SK-N-SH treated with all-trans-retinoic acid at 6 μM for 48 hours (cell line): ENCODE measurements at regions not wholly inside any gene's neighbourhood (a gene's known extent, or its start where the extent isn't known, plus 50 kb on each side); places are given as distances from the start of the nearest gene placed in this dataset.

ENCODE experiments used
- ATAC-seq: fragments of 200-7000 bp; cut with Tn5 transposase; 3 replicates; pipeline ENCODE4 v1.9.1; 2020; ENCODE audit warnings: mild to moderate bottlenecking, moderate library complexity
- ARNTL ChIP-seq: fragments of 450-650 bp; formaldehyde crosslinking; IDR thresholded peaks from 2 replicates; pipeline ENCODE4 v1.5.0; 2020; ENCODE audit warnings: low read depth, mild to moderate bottlenecking, moderate library complexity, borderline replicate concordance
- BACH2 ChIP-seq: fragments of 250-450 bp; sonication (Bioruptor Pico); IDR thresholded peaks from 2 replicates; pipeline ENCODE4 v1.9.0; 2021; ENCODE audit warnings: mild to moderate bottlenecking, borderline replicate concordance
- CSDC2 ChIP-seq: fragments of 250-450 bp; sonication (Bioruptor Pico); IDR thresholded peaks from 2 replicates; pipeline ENCODE4 v1.5.0; 2020; ENCODE audit warnings: mild to moderate bottlenecking, moderate library complexity
- ESRRG ChIP-seq: fragments of 250-450 bp; sonication (Bioruptor Pico); IDR thresholded peaks from 2 replicates; pipeline ENCODE4 v1.6.1; 2021; ENCODE audit warnings: mild to moderate bottlenecking
- ISL1 ChIP-seq: fragments of 250-450 bp; sonication (Bioruptor Pico); IDR thresholded peaks from 2 replicates; pipeline ENCODE4 v2.1.2; 2022; ENCODE audit warnings: mild to moderate bottlenecking, moderate library complexity
- PPARA ChIP-seq: fragments of 250-450 bp; sonication (Bioruptor Pico); IDR thresholded peaks from 2 replicates; pipeline ENCODE4 v1.5.0; 2020; ENCODE audit warnings: mild to moderate bottlenecking, borderline replicate concordance
- RARB ChIP-seq: fragments of 250-450 bp; sonication (Bioruptor Pico); IDR thresholded peaks from 2 replicates; pipeline ENCODE4 v1.8.0; 2021; ENCODE audit warnings: mild to moderate bottlenecking, moderate library complexity
- SNAI2 ChIP-seq: fragments of 250-450 bp; sonication (Bioruptor Pico); IDR thresholded peaks from 2 replicates; pipeline ENCODE4 v1.5.0; 2020; ENCODE audit warnings: mild to moderate bottlenecking, moderate library complexity
- TOX ChIP-seq: fragments of 250-450 bp; sonication (Bioruptor Pico); IDR thresholded peaks from 2 replicates; pipeline ENCODE4 v1.8.0; 2021; ENCODE audit warnings: mild to moderate bottlenecking, moderate library complexity, borderline replicate concordance
- ZC3H10 ChIP-seq: fragments of 250-450 bp; sonication (Bioruptor Pico); IDR thresholded peaks from 2 replicates; pipeline ENCODE4 v1.5.1; 2021; ENCODE audit warnings: mild to moderate bottlenecking, moderate library complexity
- ZFP3 ChIP-seq: fragments of 250-450 bp; sonication (Bioruptor Pico); IDR thresholded peaks from 2 replicates; pipeline ENCODE4 v1.5.0; 2020; ENCODE audit warnings: mild to moderate bottlenecking, moderate library complexity
- ZFP30 ChIP-seq: fragments of 450-650 bp; formaldehyde crosslinking; IDR thresholded peaks from 2 replicates; pipeline ENCODE4 v1.5.0; 2022; ENCODE audit warnings: mild to moderate bottlenecking, moderate library complexity
- ZNF565 ChIP-seq: fragments of 450-650 bp; formaldehyde crosslinking; conservative IDR thresholded peaks from 2 replicates; pipeline ENCODE4 v1.5.0; 2020; ENCODE audit warnings: low read depth, mild to moderate bottlenecking, moderate library complexity
- ZNF70 ChIP-seq: fragments of 450-650 bp; formaldehyde crosslinking; IDR thresholded peaks from 2 replicates; pipeline ENCODE4 v1.5.0; 2020; ENCODE audit warnings: mild to moderate bottlenecking, moderate library complexity
- ZNF8 ChIP-seq: fragments of 450-650 bp; formaldehyde crosslinking; IDR thresholded peaks from 2 replicates; pipeline ENCODE4 v1.5.0; 2020; ENCODE audit warnings: mild to moderate bottlenecking, moderate library complexity
- TF ChIP-seq, protein P1 (sequence below): fragments of 250-450 bp; sonication (Bioruptor Pico); IDR thresholded peaks from 2 replicates; pipeline ENCODE4 v1.8.0; 2020; ENCODE audit warnings: mild to moderate bottlenecking, moderate library complexity, borderline replicate concordance
- TF ChIP-seq, protein P2 (sequence below): fragments of 250-450 bp; sonication (Bioruptor Pico); IDR thresholded peaks from 2 replicates; pipeline ENCODE4 v1.5.1; 2021; ENCODE audit warnings: mild to moderate bottlenecking, moderate library complexity
- TF ChIP-seq, protein P3 (sequence below): fragments of 250-450 bp; sonication (Bioruptor Pico); IDR thresholded peaks from 2 replicates; pipeline ENCODE4 v1.8.0; 2021; ENCODE audit warnings: low read depth, mild to moderate bottlenecking, moderate library complexity, borderline replicate concordance
- TF ChIP-seq, protein P4 (sequence below): fragments of 250-450 bp; sonication (Bioruptor Pico); IDR thresholded peaks from 2 replicates; pipeline ENCODE4 v1.5.1; 2020; ENCODE audit warnings: low read depth, mild to moderate bottlenecking, moderate library complexity

DNA sequence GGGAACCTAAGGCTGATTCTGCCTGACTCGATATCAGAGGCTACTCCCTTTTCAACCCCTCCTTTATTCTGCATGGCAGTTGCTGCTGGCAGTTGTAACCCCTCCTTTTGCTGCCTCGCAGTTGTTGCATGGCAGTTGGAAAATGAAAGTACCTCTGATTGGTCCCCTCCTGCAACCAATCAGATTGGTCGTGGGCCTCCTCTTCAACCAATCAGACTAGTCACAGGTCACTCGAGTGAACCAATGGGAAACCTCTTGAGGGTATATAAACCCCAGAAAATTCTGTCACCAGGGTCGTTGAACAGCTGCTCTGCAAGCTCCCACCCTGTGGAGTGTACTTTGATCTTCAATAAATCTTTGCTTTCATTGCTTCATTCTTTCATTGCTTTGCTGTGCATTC lies 294.3 kb upstream of the SLC8A1 start (continued):
- TF ChIP-seq, protein P1, sequence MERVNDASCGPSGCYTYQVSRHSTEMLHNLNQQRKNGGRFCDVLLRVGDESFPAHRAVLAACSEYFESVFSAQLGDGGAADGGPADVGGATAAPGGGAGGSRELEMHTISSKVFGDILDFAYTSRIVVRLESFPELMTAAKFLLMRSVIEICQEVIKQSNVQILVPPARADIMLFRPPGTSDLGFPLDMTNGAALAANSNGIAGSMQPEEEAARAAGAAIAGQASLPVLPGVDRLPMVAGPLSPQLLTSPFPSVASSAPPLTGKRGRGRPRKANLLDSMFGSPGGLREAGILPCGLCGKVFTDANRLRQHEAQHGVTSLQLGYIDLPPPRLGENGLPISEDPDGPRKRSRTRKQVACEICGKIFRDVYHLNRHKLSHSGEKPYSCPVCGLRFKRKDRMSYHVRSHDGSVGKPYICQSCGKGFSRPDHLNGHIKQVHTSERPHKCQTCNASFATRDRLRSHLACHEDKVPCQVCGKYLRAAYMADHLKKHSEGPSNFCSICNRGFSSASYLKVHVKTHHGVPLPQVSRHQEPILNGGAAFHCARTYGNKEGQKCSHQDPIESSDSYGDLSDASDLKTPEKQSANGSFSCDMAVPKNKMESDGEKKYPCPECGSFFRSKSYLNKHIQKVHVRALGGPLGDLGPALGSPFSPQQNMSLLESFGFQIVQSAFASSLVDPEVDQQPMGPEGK (CRISPR knock-in tag), result no peak
- TF ChIP-seq ZNF70 (no peak), ZFP30 (CRISPR knock-in tag) (no peak), CSDC2 (CRISPR knock-in tag) (no peak), ZNF565 (no peak), TOX (no peak), ZC3H10 (CRISPR knock-in tag) (no peak), PPARA (CRISPR knock-in tag) (no peak)
- TF ChIP-seq, protein P2, sequence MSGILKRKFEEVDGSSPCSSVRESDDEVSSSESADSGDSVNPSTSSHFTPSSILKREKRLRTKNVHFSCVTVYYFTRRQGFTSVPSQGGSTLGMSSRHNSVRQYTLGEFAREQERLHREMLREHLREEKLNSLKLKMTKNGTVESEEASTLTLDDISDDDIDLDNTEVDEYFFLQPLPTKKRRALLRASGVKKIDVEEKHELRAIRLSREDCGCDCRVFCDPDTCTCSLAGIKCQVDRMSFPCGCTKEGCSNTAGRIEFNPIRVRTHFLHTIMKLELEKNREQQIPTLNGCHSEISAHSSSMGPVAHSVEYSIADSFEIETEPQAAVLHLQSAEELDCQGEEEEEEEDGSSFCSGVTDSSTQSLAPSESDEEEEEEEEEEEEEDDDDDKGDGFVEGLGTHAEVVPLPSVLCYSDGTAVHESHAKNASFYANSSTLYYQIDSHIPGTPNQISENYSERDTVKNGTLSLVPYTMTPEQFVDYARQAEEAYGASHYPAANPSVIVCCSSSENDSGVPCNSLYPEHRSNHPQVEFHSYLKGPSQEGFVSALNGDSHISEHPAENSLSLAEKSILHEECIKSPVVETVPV, result no peak

DNA sequence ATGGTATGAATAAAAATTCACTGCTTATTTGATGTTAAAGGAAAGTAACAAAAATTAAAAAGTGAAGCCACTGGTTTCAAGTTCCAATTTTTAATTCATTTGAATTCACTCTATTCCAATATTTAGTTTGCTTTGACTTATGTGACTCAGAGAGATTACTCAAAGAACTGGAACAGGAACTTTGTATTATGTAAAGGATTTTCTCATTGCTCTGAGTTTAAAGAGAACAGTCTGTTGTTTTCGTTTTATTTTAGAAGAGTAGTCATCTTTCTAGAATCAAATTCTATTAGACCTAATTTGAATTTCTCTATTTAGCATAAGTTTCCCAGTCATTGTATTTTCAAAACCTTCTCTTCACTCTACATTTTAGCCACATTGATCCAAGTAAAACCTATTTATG lies 300.1 kb upstream of the SLC8A1 start:
- TF ChIP-seq TOX (no peak), ZC3H10 (CRISPR knock-in tag) (no peak), SNAI2 (no peak), ZNF70 (no peak), BACH2 (no peak), PPARA (CRISPR knock-in tag) (no peak), RARB (CRISPR knock-in tag) (no peak), CSDC2 (CRISPR knock-in tag) (no peak), ESRRG (no peak), ISL1 (CRISPR knock-in tag) (no peak), ZNF565 (no peak)
- TF ChIP-seq, protein P2, result no peak
- TF ChIP-seq, protein P1 (CRISPR knock-in tag), result no peak
- TF ChIP-seq, protein P3, sequence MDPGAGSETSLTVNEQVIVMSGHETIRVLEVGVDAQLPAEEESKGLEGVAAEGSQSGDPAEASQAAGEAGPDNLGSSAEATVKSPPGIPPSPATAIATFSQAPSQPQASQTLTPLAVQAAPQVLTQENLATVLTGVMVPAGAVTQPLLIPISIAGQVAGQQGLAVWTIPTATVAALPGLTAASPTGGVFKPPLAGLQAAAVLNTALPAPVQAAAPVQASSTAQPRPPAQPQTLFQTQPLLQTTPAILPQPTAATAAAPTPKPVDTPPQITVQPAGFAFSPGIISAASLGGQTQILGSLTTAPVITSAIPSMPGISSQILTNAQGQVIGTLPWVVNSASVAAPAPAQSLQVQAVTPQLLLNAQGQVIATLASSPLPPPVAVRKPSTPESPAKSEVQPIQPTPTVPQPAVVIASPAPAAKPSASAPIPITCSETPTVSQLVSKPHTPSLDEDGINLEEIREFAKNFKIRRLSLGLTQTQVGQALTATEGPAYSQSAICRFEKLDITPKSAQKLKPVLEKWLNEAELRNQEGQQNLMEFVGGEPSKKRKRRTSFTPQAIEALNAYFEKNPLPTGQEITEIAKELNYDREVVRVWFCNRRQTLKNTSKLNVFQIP, result no peak
- TF ChIP-seq, protein P4, sequence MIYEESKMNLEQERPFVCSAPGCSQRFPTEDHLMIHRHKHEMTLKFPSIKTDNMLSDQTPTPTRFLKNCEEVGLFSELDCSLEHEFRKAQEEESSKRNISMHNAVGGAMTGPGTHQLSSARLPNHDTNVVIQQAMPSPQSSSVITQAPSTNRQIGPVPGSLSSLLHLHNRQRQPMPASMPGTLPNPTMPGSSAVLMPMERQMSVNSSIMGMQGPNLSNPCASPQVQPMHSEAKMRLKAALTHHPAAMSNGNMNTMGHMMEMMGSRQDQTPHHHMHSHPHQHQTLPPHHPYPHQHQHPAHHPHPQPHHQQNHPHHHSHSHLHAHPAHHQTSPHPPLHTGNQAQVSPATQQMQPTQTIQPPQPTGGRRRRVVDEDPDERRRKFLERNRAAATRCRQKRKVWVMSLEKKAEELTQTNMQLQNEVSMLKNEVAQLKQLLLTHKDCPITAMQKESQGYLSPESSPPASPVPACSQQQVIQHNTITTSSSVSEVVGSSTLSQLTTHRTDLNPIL (CRISPR knock-in tag), result no peak
- TF ChIP-seq, all 23 proteins: peak for 0
- no peak for ATAC-seq

DNA sequence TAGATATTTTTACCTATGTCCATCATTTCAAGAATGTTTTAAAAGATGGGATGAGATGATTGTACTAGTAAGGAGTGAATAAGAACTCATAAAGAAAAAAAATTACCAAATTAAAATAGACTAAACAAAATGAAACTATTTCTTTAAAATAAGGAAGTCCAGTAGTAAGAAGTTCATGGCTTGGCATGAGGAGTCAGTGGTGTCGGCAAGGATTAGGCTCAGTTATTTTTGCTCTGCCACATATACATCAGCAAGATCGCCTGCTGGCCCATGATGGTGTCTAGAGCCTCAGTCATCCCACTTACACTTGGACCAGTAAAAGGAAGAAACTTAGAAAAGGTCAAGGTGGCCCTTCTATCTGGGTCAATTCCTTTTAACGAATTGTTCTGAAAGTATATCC lies 300.9 kb upstream of the SLC8A1 start:
- ATAC-seq, result no peak
- TF ChIP-seq ESRRG (no peak), ARNTL (no peak), ZNF565 (no peak), ZNF8 (no peak), ISL1 (CRISPR knock-in tag) (no peak), ZFP3 (CRISPR knock-in tag) (no peak)
- TF ChIP-seq, protein P1 (CRISPR knock-in tag), result no peak
- TF ChIP-seq, protein P3, result no peak
